Neural progenitor cell (in vitro differentiated cells): ENCODE measurements at regions not wholly inside any gene's neighbourhood (a gene's known extent, or its start where the extent isn't known, plus 50 kb on each side); places are given as distances from the start of the nearest gene placed in this dataset.

Experiments used
- CTCF ChIP-seq: fragments of 200-600 bp; sonication (generic); IDR thresholded peaks from 2 replicates; pipeline ENCODE4 v1.5.1; 2017; ENCODE audit warnings: antibody characterized with exemption, mild to moderate bottlenecking
- EZH2 ChIP-seq: fragments of 200-600 bp; sonication (generic); IDR thresholded peaks from 2 replicates; pipeline ENCODE4 v1.6.1; 2017; ENCODE audit warnings: antibody characterized with exemption, mild to moderate bottlenecking, moderate library complexity

- no peak for TF ChIP-seq CTCF
- TF ChIP-seq EZH2, result no peak
Measured at GRCh38 chr6:37551446-37551845, 51.8 kb upstream of the CCDC167 start.
